K562 (cell line): ENCODE measurements at regions not wholly inside any gene's neighbourhood (a gene's known extent, or its start where the extent isn't known, plus 50 kb on each side); places are given as distances from the start of the nearest gene placed in this dataset.

ENCODE experiments used
- CHD2 ChIP-seq: IDR thresholded peaks from 2 replicates; pipeline ENCODE4 v1.6.1; 2011; ENCODE audit warnings: low read depth, low read length
- KAT2B ChIP-seq: IDR thresholded peaks from one replicate; pipeline ENCODE4 v1.6.1; 2012; ENCODE audit warnings: low read depth, mild to moderate bottlenecking, control low read depth, inconsistent platforms, low read length, moderate library complexity
- TBL1XR1 ChIP-seq, 2 experiments: IDR thresholded peaks; 2 replicates each; pipeline ENCODE4 v1.6.1; 2012; ENCODE audit warnings: improper control_type of control experiment in 2 of 2, low read length in 2 of 2, mild to moderate bottlenecking in 1 of 2
- ZBTB40 ChIP-seq, 2 experiments: fragments of 450-650 bp in 1 of 2; sonication (generic) in 1 of 2; formaldehyde crosslinking in 1 of 2; IDR thresholded peaks; 2 replicates each; pipeline versions ENCODE4 v1.7.1 to v1.9.0; 2016 to 2022; ENCODE audit warnings: inconsistent platforms in 1 of 2, mild to moderate bottlenecking in 1 of 2, missing genetic modification reagents in 1 of 2

GRCh38 chr14:97024300-97024699 lies 227.1 kb downstream of the VRK1 start (continued):
- TF ChIP-seq ZBTB40 (IDR thresholded peaks at IDR 0.05) (no peak), ZBTB40 (CRISPR knock-in tag; IDR thresholded peaks at IDR 0.05) (no peak), TBL1XR1 (IDR thresholded peaks at IDR 0.05; ENCODE audit: low read length in 2 of 2) (no peak), KAT2B (no peak), CHD2 (no peak)
- TF ChIP-seq, all 486 proteins: peak for 0
